GOT3 (cell line): ENCODE measurements at regions not wholly inside any gene's neighbourhood (a gene's known extent, or its start where the extent isn't known, plus 50 kb on each side); places are given as distances from the start of the nearest gene placed in this dataset.
"Not testable (repeated sequence)": the region's sequence is repeated elsewhere in the genome, so short reads cannot be mapped to it uniquely, and the experiment has no call there.

Experiments
- DNase-seq: peaks from one replicate; lab custom pipeline; 2025; ENCODE audit warnings: mixed read lengths; lab: John Stamatoyannopoulos, UW

DNA sequence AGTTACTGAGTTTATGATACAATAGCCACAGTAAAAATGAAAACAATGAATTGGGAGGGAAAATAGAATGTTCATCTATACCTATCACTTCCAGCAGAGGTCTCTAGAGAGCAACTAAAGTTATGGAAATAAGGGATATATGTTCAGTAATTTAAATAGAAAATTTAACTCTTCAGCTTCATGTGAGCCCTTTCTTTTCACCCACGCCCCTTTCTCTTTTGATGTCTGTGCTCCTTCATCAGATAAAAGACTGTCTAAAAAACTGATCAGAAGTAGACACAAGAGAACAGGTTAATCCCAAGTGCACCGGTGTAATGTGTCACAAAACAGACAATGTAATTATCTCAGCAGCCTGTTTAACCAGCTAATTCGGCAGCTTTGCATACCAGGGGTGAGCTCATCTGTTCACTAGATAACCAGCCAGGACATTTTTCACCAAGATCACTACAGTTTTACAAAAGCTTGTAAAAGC, 238.5 kb upstream of the ERBB4 start:
- DNase-seq = no peak

DNA sequence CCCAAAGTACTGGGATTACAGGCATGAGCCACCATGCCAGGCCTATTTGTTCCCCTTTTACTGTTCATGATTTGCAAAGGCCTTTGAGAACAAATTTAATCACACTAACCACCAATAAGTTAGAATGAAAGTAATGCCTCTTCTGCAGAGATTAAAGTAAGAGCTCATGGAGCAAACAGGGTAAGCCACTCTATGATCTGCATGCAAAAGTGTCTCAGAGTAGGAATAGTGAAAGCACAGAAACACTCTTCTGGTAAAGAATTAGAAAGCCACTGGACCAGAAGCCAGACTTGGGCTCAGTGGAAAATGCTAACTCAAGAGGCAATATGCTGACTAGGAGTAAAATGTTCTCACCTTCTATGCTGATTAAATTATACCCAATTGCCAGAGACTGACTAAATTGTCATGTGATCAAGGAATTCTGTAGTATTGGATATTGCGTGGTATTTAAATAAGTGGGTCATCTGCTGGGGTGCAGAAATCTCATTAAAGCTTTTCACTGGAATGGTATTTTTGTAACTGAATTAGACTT, 235.3 kb upstream of the ERBB4 start:
- no peak for DNase-seq

DNA sequence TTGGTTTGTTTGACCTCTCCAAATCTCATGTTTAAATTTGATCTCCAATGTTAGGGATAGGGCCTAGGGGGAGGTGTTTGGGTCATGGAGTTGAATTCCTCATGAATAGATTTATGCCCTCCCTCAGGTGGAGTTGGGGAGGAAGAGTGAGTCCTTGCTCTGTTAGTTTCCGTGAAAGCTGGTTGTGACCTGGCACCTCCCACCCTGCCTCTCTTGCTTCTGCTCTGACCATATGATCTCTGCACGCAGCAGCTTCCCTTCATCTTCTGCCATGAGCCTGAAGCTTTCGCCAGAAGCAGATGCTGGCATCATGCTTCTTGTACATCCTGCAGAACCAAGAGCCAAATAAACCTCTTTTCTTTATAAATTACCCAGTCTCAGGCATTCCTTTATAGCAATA, 231.6 kb upstream of the ERBB4 start:
- DNase-seq = no peak

DNA sequence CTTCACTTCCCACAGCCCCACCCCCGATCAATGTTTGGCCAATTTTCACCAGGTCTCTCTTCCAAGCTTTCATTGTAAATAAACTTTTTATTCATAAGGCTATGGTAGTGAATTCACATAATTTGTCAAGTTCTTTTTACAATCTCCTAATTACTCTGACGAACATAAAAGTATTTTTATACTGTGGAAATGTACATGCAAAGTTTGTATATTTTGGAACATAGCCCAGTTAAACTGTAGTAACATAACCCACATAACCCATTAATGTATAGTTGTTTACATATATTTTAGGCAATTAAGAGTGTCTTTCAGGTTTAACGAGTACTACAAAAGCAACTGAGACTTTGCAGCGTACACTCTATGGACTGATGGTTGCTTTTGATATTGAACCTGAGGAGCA, 228.3 kb upstream of the ERBB4 start:
- DNase-seq = no peak

DNA sequence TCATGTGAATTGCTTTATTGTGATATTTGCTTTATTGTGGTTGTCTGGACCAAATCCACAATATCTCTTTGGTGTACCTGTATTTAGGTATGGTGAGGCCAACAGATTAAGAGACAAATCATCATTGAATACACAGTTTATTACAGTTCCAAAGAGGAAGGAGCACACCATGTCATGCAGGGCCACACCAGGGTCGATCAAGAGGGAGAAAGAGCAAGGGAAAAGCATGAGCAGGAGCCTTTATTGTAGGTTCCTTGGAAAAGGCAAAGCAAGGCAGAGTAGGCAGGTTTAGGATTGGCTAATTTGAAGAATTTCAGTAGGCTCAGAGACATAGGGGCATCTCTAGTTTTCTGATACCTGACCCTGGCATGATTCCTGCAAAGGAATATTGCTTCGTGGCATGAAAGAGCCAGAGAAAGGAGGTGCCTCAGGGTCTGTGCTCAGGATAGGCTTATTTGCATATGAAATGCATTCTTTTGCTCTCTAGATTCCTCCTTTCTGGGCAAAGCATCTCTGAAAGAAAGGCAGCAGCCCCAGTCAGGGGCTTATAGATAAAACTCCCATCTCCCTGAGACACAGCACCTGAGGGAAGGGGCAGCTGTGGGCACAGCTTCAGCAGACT, 214.2 kb upstream of the ERBB4 start:
- DNase-seq = no peak

DNA sequence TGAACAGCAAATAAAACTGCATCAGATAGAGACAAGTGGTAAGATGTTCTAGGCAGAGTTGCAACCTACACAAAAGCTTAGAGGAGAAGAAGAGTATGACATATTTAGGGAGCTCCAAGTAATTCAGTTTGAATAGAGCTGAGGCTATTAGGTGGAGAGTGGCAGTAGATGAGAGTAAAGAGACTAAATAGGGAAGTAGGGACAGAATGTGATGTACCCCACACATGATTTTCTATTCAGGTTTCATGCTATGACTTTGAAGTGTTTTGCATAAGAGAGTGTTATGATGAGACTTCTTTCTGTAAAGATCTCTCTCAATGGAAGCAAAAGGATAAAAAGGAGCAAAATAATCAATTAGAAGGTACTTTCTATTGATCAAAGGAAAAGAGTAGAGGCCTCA, 206.8 kb upstream of the ERBB4 start:
- DNase-seq = no peak

DNA sequence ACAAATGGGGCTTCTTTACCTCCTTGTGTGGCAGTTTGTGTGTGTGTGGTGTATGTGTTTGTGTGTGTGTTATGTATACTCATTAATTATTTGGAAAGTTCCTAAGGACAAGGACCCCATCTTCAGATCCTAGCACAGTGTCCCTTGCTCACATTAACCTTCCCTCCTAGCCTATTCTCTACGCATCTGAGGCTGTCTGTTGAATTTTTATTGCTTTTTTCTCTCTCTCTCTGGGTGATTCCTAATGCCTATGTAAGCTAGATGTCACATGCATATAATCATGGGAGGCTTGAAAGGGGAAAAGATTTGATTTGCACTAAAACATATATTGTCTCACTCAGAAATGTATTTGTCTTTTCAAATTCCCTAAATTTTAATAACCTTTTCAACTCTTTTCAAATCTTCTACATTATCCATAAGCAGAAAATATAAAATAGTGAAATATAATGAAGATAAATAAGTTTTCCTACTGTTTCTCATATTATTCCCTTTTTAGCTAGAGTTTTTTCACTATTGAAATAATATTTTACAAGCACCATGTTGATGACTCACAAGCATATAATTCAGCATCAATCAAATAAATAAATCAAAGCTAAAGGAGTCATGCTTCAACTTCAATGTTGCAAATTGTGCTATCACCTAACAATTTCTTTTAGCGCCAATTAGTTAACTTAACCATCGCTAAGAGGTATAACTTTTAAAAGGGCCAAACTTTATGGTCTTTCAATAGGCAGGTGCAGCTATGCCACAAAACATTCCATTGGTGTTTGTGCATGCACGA, 199.0 kb upstream of the ERBB4 start:
- no peak for DNase-seq

DNA sequence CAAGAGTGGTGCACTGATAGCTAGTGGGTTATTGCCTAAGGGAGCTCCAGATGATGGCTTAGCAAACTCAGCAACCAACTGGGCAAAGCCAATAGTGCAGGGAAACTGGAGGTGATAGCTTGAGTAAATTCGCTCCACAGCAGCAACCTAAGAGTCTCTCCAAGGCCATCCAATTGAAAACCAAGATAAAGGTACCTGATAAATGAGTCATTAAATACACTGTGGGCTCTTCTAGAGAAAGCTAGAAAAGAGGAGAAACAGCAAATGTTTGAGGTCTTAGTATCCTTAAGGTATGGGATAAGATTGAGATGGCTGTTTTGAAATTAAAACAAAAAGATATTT, 197.8 kb upstream of the ERBB4 start:
- DNase-seq = no peak

DNA sequence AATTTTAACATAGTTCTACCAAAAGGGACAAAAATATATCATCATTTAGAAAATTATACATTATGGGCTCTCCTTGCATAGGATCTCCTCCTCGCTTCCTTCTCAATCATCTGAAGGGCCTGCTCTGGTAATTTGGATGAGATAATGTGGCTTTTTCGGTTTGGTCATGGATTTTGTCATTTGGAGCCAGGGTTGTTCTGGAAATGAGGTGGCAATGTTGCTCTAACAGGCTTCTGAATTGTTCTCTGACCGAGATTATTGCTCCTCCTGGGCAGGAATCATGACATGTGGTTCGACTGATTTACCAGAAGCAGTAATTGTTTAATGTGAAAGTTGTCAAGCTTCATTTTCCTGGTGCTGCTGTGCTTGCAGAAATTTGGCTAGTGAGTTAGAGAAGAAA, 194.7 kb upstream of the ERBB4 start:
- no peak for DNase-seq

DNA sequence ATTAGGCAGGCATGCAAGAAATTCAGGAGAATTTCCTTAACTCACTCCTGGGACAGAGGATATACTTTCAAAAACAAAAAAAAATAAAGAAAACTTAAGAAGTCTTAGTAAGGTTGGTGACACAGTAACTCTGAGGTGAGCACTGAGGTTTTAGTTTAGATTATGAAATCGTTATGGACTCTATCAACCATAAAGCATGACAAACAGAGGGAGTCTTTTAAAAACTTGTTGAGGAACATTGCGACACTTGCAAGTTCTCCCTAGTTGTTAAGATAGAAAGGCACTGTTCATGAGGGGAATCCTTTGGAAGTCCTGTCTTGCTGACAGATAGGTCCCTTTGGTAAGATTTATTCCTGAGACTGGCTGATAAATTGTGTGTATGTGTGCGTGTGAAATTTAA, 194.3 kb upstream of the ERBB4 start:
- no peak for DNase-seq

DNA sequence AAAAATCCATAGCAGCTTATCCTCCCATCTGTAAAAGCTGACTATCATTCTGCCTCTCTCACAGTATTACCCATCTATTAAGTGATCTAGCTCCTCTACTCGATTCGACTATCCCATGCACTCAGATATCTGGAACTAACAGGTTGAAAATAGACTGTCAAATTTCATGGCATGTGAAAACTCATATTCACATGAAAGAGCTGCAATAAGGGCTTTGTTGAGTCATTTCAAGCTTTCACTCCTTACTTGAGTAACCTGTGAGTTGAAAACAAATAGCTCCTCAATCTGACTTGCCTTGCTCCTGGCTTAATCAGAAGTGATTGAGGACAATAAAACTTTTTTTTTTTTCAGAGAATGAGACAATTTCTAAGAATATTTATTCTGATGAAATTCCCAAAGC, 192.4 kb upstream of the ERBB4 start:
- DNase-seq = no peak

DNA sequence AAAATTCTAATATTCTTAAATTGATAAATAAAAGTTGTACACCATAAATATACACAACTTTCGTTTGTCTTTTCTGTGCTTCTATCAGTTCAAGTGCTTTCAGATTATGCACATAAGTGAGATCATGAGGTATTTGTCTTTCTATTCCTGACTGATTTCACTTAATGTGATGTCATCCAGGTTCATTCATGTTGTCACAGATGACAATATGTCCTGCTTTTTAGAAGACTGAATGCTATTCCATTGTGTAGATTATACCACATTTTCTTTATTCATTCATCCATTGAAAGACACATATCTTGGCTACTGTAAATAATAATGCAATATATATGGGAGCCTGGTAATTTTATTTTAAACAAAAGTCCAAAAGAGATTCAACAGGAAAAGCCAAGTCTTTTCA, 190.1 kb upstream of the ERBB4 start:
- DNase-seq = no peak

DNA sequence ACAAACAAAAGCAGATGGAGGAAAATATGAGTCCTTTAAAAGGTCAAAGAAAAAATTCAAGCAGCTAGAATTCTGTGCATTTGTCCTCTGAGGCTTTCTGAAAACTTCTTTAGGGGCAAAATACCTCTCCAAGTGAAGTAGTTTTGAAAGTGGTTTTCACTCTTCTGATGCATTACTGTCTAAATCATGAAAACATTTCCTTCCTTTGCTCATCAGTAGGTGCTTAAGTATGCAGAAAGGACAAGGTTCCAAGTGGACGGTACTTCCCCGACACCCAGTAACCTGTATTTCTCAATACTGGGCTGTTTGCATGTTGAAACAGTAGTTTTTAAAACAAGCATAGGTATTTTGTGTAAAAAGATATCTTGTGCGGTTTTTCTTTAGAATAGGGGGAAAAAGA, 189.1 kb upstream of the ERBB4 start:
- DNase-seq = no peak

DNA sequence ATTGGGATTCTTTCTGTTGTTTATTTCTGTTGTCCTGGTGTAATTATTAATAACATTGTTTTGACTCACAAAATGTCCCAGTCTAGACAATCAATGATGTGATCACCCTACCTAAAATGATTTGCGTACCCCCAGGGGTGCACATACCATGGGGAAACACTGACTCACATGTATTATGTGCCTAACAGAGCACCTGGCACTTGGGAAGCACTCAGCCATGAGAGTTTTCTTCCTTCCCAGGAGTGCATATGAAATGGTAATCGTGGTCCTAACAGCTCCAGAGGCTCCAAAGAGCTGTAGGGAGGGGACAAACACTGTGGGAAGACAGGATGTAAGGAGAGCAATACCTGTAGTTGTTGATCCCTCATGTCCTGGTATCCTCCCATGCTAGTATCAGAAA, 187.8 kb upstream of the ERBB4 start:
- no peak for DNase-seq

DNA sequence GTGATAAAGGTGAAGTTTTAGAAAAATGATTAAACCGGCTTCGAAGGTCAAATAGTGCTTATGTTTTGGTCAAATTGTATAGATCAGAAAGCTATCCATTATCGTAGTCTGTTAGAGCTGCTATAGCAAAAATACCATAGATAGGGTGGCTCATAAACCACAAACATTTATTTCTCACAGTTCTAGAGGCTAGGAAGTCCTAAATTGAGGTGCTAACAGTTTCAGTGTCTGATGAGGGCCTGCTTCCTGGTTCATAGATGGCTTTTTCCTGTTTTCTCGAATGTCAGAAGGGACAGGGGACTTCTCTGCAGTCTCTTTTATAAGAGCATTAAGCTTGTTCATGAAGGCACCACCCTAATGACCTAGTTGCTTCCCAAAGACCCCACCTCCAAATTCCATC, 186.6 kb upstream of the ERBB4 start:
- DNase-seq = no peak

DNA sequence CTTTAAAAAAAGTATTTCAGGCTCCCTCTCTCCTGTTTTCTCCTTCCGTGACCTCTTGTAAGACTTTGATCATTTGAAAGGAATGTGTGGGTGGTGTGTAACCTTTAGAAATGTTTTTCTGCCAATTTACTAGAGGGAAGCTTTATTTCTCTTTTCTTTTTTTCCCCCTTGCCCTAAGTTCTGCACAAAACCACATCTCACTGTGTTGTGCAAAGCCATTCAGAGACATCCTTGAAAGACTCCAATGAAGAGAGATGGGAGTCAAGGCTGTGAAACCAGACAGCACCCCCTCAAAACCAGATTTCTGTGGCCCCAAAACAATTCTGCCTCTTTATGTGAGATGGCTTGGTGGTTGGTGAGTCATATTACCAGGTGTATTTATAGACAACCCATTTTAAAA, 184.6 kb upstream of the ERBB4 start:
- no peak for DNase-seq

DNA sequence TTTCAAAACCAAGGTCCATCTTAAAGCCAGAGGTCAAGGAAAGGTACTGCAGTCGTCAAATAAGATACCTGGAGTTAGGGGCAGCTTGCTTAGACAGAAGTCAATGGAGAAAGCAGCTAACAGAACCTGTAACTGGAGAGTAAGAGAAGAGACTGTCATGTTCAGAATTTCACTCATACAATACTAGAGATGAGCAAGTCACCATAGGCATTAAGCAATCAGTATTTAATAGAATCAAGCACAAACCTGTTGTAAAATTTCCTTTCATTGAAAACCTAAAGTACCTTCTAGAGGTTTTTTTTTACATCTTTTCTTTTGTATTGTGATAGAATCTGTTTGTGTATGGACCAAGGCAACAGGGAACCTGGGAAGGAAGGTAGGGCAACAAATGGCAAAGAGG, 183.4 kb upstream of the ERBB4 start:
- no peak for DNase-seq

DNA sequence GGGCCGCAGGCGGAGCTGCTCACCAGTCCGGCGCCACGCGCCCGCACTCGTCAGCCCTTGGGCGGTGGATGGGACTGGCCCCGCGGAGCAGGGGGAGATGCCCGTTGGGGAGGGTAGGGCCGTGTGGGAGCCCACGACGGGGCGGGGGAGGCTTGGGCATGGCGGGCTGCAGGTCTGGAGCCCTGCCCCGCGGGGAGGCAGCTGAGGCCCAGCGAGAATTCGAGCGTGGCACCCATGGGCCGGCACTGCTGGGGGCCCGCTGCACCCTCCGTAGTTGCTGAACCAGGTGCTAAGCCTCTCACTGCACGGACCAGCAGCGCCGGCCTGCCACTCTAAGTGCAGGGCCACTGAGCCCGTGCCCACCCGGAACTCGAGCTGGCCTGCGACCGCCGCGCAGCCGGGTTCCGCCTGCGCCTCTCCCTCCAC, 182.4 kb upstream of the ERBB4 start:
- DNase-seq = no peak

DNA sequence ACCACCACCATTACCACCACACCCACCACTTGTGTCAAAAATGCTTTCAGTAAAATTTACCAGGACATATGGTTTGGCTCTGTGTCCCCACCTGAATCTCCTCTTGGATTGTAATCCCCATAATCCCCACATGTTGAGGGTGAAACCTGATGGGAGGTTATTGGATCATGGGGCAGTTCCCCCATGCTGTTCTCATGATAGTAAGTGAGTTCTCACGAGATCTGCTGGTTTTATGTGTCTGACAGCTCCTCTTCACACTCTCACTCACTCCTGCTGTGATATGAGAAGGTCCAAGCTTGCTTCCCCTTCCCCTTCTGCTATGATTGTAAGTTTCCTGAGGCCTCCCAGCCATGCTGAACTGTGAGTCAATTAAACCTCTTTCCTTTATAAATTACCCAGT, 176.8 kb upstream of the ERBB4 start:
- DNase-seq = not testable (repeated sequence)

DNA sequence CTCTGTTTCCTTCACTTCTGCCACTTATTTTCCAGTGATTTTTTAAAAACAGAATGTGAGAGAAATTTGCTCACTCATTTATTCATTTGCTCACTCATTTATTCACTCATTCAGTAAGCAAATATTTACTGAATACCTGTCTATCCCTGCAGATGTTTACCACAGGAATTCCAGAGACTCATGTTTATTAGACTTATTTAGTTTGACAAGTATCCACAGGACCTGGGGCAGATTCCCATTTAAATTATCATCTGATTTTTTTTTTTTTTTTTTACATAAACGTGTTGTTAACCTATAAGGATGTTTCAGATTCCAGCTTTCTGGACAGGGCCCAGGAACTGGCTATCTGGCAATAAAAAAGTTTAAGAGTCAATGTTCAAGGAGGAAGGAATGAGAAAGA, 175.1 kb upstream of the ERBB4 start:
- no peak for DNase-seq

DNA sequence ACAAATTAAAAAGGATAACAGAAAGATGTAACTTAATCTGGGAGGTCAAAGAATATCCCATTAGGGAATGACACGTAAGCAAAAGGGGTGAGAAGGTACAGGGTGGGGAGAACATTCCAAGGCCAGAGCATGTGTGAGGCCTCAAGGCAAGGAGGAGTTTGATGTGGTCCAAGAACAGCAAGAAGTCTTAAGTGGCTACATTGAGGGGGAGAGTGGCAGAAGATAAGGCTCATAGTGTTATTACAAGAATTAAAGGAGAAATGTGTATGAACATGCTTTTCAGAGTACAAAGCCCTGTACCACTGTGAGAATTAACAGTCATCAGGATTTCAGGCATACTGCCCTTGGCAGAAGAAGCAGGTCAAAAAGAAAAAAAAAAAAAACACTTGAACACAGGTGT, 174.4 kb upstream of the ERBB4 start:
- DNase-seq = no peak

DNA sequence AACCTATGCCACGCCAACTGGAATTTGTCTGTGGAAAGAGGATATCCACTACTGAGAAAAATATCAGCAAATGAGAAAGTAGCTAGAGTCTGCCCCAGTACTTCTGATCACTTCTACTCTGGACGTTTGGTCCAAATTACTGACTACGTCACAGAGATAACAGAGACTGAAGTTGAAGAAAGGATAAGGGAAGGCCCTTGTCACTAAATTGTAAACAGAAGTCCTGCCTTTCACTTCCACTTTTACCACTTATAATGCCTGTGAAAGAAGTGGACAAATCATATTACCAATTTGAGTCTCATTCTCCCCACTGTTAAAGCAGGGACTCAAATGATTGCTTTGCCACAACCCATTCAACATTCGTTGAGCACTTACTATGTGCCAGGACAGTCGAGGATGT, 173.9 kb upstream of the ERBB4 start:
- no peak for DNase-seq

DNA sequence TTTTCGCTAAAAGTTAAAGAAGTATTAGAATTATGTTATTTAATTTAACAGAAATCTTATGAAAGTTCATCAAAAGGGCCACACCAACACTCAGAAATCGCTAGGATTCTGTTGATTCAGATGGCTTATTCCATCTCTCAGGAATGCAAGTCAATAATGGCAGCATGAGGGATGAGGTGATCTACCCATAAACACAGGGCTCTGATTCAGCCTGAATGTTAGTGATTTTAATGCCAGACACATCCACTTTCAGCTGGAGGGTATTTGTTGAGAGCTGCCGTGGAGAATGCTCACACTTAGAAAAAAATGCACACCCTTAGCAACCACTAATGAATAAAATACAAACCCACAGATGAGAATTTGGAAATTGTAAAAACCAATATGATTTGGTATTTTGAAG, 173.3 kb upstream of the ERBB4 start:
- DNase-seq = no peak

DNA sequence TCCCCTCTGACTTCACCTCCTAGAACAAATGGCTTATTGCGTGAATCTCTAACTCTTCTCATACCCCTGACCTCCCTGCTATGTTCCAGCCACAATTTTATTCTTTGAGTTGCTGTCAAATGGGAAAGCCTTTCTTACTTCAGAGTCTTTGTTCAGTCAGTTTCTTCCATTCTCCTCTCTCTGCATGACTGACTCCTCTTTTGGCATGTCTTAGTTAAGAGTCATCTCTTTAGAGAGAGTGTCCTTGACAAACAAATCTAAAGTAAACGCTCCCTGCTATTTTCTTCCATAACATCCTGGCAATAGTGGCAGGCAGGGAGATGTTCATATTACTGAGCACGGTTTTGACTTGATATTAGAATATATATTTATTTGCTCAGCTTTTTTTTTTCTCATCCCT, 170.7 kb upstream of the ERBB4 start:
- DNase-seq = no peak
